OCI-LY7 (cell line): ENCODE measurements at regions not wholly inside any gene's neighbourhood (a gene's known extent, or its start where the extent isn't known, plus 50 kb on each side); places are given as distances from the start of the nearest gene placed in this dataset.

Source experiments
- CTCF ChIP-seq: fragments of 200-600 bp; sonication (generic); conservative IDR thresholded peaks from 2 replicates; pipeline ENCODE4 v1.5.1; 2014; ENCODE audit warnings: mild to moderate bottlenecking, antibody characterized with exemption, low read length, moderate library complexity, mixed read lengths
- EZH2phosphoT487 ChIP-seq: fragments of 200-600 bp; sonication (generic); IDR thresholded peaks from 2 replicates; pipeline ENCODE4 v1.6.1; 2018; ENCODE audit warnings: low read depth, borderline replicate concordance, mild to moderate bottlenecking, mixed run types, antibody characterized with exemption, low read length, moderate library complexity, mixed read lengths

GRCh38 chr12:78278706-78279190 lies 448.1 kb downstream of the NAV3 start:
- TF ChIP-seq CTCF (no peak), EZH2phosphoT487 (no peak)
